PC-3 (cell line): ENCODE measurements at regions not wholly inside any gene's neighbourhood (a gene's known extent, or its start where the extent isn't known, plus 50 kb on each side); places are given as distances from the start of the nearest gene placed in this dataset.

ENCODE experiments used
- EZH2 ChIP-seq: fragments of 300-600 bp; sonication (generic); IDR thresholded peaks from one replicate; pipeline ENCODE4 v1.6.1; 2017; ENCODE audit warnings: antibody characterized with exemption, mild to moderate bottlenecking, low read length; ENCODE audit not compliant: unreplicated experiment
- EZH2phosphoT487 ChIP-seq: fragments of 300-600 bp; sonication (generic); IDR thresholded peaks from 2 replicates; pipeline ENCODE4 v1.6.1; 2018; ENCODE audit warnings: mild to moderate bottlenecking, antibody characterized with exemption, low read length, borderline replicate concordance
- TF ChIP-seq, protein P1 (sequence below): fragments of 300-600 bp; sonication (generic); conservative IDR thresholded peaks from 2 replicates; pipeline ENCODE4 v1.5.1; 2017; ENCODE audit warnings: antibody characterized with exemption, low read depth, mild to moderate bottlenecking, low read length

DNA sequence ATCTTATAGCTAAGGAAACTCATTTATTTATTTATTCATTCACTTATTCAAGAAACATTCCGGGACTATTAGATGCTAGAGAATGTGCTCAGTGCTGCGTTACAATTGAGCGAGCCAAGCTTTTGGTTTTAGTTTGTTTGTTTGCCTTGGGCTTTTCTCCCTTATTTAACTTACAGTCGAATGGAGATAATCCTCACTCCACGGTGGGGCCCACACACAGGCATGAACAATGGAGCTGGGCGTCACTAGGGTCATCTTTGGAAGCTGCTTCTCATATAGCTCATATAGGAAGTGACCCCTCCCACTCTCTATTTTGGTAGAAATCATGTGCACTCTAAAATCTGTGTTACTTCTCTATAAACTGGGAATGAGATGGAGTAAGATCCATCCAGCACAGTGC is 210.0 kb downstream of the TMEM114 start:
- TF ChIP-seq, protein P1, sequence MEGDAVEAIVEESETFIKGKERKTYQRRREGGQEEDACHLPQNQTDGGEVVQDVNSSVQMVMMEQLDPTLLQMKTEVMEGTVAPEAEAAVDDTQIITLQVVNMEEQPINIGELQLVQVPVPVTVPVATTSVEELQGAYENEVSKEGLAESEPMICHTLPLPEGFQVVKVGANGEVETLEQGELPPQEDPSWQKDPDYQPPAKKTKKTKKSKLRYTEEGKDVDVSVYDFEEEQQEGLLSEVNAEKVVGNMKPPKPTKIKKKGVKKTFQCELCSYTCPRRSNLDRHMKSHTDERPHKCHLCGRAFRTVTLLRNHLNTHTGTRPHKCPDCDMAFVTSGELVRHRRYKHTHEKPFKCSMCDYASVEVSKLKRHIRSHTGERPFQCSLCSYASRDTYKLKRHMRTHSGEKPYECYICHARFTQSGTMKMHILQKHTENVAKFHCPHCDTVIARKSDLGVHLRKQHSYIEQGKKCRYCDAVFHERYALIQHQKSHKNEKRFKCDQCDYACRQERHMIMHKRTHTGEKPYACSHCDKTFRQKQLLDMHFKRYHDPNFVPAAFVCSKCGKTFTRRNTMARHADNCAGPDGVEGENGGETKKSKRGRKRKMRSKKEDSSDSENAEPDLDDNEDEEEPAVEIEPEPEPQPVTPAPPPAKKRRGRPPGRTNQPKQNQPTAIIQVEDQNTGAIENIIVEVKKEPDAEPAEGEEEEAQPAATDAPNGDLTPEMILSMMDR: no peak
- no peak for TF ChIP-seq EZH2
- TF ChIP-seq EZH2phosphoT487: no peak
